CD4-positive, alpha-beta T cell treated with Interleukin-12 subunit alpha and Interleukin-12 subunit beta, for 1 hour (primary cell): ENCODE measurements at regions not wholly inside any gene's neighbourhood (a gene's known extent, or its start where the extent isn't known, plus 50 kb on each side); places are given as distances from the start of the nearest gene placed in this dataset.

Experiments used
- DNase-seq: peaks from one replicate; pipeline ENCODE4 v3.0.0-alpha.2; 2020

- DNase-seq: no peak
Observed at GRCh38 chr2:8628179-8628865, 53.5 kb upstream of the ID2 start.

DNA sequence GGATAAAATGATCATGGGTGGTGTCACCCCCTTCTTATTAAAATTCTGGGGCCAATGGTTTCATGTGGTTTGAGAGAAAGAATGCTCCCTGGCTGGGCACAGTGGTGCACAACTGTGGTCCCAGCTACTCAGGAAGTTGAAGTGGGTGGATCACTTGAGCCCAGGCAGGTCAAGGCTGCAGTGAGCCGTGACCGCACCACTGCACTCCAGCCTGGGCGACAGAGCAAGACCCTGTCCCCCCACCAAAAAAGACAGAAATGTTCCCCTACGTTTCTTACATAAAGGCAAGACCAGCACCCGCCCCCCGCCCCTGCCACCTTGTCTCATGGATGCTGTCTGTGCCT lies 53.0 kb upstream of the ID2 start:
- DNase-seq: no peak

- no peak for DNase-seq
Observed at GRCh38 chr2:8629402-8629801, 52.5 kb upstream of the ID2 start.

- DNase-seq: no peak
Observed at GRCh38 chr2:8630676-8631464, 51.0 kb upstream of the ID2 start.

GRCh38 chr2:8631465-8632005 lies 50.3 kb upstream of the ID2 start:
- no peak for DNase-seq
